HG03103 (cell line): ENCODE measurements at regions not wholly inside any gene's neighbourhood (a gene's known extent, or its start where the extent isn't known, plus 50 kb on each side); places are given as distances from the start of the nearest gene placed in this dataset.
"Not testable (repeated sequence)": the region's sequence is repeated elsewhere in the genome, so short reads cannot be mapped to it uniquely, and the experiment has no call there.

Experiments used
- ATAC-seq: cut with Tn5 transposase; IDR thresholded peaks from one replicate; pipeline ENCODE4 v1.9.1; 2021; ENCODE audit warnings: low read depth; ENCODE audit not compliant: unreplicated experiment

GRCh38 chr2:13649918-13650317, 933.2 kb downstream of the TRIB2 start:
- ATAC-seq = no peak

DNA sequence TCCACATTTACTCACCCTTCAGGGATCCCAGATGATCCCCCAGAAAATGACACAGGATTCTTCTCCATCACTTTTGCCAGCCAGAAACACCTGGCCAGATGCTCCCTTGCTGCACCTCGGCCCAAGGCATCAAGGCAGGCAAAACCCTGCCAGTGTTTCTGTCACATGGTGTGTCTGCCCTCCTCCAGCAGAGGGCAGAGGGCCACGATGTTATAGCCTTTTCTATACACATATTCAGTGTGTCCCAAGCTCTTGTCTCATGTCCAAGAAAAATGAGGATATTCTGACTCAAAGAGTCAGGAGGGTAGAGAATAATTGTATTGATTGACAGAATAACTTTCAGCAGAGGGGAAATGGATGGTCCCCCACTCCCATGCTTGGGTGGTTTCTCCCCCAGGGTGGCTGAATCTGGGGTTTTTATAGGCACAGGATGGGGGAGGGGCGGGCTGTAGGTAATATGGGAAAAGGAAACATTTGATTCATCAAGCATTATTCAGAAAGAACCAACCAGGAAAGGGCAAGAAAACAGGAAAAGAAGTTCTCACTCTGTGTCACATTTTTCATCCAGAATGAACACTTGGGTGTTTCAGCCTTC, 933.9 kb downstream of the TRIB2 start:
- ATAC-seq = no peak

DNA sequence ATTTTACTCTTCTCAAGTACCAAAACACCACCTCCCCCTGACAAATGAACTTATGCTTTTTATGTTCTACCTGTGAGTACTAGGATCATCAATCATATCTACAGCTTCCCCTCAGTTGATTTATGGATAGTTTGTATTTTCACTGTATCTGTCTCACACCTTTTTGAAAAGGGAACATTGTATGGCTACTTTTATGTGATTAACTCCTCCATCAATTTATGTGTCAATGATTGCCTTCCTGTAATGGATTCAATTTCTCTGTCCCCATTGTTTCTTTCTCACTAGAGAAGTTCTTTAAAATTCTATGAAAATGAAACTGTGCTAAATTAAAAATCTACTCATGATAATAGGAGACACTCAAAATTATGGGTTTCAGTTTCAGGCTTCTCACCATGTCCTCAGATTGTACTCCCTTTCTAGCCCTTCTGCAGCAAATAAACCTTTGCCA, 935.0 kb downstream of the TRIB2 start:
- ATAC-seq = no peak

GRCh38 chr2:13652531-13653313, 936.0 kb downstream of the TRIB2 start:
- ATAC-seq = no peak

- ATAC-seq = no peak
Measured at GRCh38 chr2:13654416-13654815, 937.7 kb downstream of the TRIB2 start.

- ATAC-seq = no peak
Measured at GRCh38 chr2:13660231-13660630, 943.5 kb downstream of the TRIB2 start.

GRCh38 chr2:13662055-13662454, 945.3 kb downstream of the TRIB2 start:
- no peak for ATAC-seq

GRCh38 chr2:13666582-13667414, 950.1 kb downstream of the TRIB2 start:
- ATAC-seq = no peak

GRCh38 chr2:13667415-13667757, 950.6 kb downstream of the TRIB2 start:
- no peak for ATAC-seq

- ATAC-seq = no peak
Measured at GRCh38 chr2:13669607-13670006, 952.9 kb downstream of the TRIB2 start.

- ATAC-seq = not testable (repeated sequence)
Measured at GRCh38 chr2:13673821-13674220, 957.1 kb downstream of the TRIB2 start.

DNA sequence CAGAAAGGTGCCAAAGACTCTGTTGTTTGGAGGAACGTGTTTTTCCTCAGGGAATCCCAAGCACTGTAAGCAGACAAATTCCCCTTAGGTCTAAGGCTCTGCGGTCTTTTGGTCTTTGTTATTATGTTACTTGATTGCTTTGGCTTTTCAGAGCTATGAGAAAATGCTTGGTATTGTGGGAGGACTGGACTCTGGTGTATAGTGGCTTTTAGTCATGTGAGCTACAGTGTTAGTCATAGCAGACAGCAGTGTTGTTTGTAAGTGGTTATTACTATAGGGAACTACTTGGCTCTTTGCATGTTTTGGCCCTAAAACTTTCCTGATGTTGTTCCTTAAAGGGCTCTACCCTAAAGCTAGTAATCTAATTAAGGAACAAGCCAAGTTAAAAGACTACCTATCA, 956.2 kb upstream of the LRATD1 start:
- ATAC-seq = no peak

DNA sequence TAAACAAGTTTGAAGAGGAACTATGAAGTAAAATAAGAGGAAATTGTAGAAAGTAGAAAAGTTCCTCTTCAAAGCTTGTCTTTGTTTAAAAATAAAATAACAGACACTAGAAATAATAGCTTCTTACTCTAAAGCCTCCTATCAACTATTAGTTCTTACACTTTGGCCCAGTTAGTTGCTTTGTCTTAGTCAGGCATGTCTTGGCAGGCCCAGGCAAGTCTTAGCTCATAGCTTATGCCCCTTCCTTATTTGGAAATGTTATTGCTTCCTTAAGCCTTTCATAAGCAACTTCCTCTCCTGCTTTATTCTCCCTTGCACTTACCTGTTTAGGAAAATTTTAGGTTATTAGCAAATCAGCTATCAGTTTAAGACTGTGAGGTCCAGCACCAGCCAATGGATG, 950.6 kb upstream of the LRATD1 start:
- no peak for ATAC-seq

DNA sequence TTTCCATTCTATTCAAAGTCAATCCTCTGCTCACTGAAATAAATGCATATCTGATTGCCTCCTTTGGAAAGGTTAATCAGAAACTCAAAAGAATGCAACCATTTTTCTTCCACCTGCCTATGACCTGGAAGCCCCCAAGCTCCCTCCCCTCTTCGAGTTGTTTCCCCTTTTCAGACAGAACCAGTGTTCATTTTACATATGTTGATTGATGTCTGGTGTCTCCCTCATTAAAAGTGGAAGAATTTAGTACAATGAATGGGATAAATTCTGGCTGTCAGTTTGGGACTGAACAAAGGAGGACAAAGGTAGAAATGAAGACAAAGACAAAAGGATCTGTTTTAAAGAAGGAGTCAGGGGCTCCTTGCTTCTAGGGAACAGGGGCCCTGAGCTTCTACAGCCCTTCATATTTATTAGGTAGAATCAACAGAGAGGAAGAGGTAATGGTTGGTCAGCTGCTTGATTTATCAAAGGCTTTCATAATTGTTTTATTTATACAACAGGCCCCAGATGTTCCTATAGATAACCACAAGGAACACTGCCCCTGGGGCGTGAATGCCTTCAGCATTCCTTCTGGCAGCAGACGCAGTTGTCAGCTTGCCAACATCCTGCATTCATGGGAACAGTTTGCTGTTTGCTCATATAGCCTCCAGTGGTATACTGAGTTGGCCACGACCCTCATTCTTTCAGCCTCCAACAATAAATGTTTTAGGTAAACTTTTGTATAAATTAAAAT, 949.8 kb upstream of the LRATD1 start:
- no peak for ATAC-seq

DNA sequence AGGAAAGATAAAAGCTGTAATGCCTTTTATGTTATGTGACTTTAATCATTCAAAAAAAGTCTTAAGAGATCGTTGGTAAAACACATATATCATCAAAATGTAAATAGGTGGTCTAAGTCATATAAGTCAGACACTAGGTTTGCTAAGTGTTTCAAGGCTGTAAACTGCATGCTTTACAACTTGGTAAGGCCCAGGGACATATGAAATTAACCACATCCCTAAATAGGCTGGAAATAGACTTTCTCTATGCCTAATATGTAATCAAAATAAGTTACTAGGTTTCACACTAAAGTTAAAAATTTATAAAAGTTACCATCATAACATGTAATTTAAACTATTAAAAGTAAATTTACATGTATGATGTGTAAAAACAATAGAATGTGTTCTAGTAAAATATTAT, 946.3 kb upstream of the LRATD1 start:
- ATAC-seq = no peak

GRCh38 chr2:13694673-13695072, 937.8 kb upstream of the LRATD1 start:
- ATAC-seq = no peak

GRCh38 chr2:13696601-13697000, 935.9 kb upstream of the LRATD1 start:
- ATAC-seq = no peak

DNA sequence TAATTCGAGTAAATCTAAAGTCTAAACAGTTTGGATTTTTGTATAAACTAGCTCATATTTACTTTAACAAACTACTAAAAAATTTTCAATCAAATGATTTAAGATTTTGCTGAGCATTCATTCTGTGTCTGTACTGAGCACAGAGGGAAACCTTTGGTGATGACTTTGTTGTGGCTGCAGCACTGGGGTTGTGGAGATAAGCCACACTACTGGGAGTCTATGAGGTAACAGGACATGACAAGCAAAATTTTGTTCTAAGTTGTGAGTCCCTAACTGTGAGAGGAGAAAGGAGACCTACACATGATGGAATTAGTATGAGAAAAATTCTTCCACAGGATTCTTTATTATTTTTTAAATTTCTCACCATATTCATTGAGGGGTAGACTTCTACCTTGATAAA, 933.7 kb upstream of the LRATD1 start:
- ATAC-seq = no peak

GRCh38 chr2:13699939-13700338, 932.6 kb upstream of the LRATD1 start:
- not testable (repeated sequence) for ATAC-seq

- no peak for ATAC-seq
Measured at GRCh38 chr2:13711154-13711553, 921.4 kb upstream of the LRATD1 start.

DNA sequence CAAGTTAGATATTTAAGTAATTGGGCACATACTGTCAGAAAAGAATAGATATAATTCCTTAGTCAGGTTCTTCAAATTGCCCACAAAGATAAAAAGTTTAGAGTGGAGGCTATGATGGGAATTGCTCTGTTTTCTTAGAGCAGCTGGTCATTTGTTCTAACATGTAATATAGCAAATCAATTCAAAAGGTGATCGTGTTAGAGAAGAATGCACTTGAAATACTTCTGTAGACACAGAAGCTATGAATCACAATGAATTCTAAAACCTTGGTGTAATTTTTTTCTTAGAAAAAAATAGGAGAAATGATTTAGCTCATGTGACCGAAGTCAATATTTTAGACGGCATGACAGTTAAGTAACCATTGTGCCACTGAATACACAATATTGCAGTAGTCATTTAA, 918.1 kb upstream of the LRATD1 start:
- ATAC-seq = no peak
